ENCODE measurements at regions not wholly inside any gene's neighbourhood (a gene's known extent, or its start where the extent isn't known, plus 50 kb on each side); places are given as distances from the start of the nearest gene placed in this dataset.

DNA sequence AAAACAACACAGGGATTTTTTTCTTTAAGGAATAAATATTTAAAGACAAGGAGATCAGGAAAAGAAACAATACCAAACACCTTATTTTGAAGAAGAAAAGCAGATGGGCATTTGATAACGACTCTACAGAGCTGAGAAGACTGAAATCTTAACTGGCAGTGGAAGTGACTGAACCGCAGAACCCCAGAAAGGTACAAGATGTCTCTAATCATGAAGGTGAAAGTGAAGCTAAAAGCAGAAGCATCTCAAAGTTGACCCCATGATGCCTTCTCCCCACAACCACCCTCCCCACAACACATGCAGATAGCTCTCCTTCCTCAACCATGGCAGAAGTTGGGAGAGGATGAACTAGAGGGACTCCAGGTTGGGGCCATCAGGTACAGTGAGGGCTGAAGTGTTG, 129.6 kb downstream of the ZNF648 start:
- Mint-ChIP-seq H3K4me3 (no peak overlapping the region), H3K27ac (no peak overlapping the region), H3K9me3 (peaks cover 7% of the 10 kb centered on the region; the same call in 1 of the 2 replicates), H3K36me3 (no peaks in the 10 kb centered on the region), H3K4me1 (peaks cover 7% of the 10 kb centered on the region), H3K27me3 (ENCODE audit: low read depth) (no peaks in the 10 kb centered on the region)
- DNase-seq (ENCODE audit: low spot score): no peak
- no peak for ATAC-seq
- ChIA-PET POLR2A (no interaction called here), CTCF (no interaction called here)
- TF ChIP-seq ZNF423 (CRISPR knock-in tag; IDR thresholded peaks at IDR 0.05) (no peak), ZNF317 (CRISPR knock-in tag; IDR thresholded peaks at IDR 0.05; ENCODE audit: borderline replicate concordance, low read depth) (no peak), ZNF263 (CRISPR knock-in tag; IDR thresholded peaks at IDR 0.05; ENCODE audit: low read depth) (no peak), CREM (CRISPR knock-in tag; IDR thresholded peaks at IDR 0.05) (no peak), ZNF232 (CRISPR knock-in tag; IDR thresholded peaks at IDR 0.05) (no peak), ATF1 (CRISPR knock-in tag; IDR thresholded peaks at IDR 0.05) (no peak)
- TF ChIP-seq, protein P1, sequence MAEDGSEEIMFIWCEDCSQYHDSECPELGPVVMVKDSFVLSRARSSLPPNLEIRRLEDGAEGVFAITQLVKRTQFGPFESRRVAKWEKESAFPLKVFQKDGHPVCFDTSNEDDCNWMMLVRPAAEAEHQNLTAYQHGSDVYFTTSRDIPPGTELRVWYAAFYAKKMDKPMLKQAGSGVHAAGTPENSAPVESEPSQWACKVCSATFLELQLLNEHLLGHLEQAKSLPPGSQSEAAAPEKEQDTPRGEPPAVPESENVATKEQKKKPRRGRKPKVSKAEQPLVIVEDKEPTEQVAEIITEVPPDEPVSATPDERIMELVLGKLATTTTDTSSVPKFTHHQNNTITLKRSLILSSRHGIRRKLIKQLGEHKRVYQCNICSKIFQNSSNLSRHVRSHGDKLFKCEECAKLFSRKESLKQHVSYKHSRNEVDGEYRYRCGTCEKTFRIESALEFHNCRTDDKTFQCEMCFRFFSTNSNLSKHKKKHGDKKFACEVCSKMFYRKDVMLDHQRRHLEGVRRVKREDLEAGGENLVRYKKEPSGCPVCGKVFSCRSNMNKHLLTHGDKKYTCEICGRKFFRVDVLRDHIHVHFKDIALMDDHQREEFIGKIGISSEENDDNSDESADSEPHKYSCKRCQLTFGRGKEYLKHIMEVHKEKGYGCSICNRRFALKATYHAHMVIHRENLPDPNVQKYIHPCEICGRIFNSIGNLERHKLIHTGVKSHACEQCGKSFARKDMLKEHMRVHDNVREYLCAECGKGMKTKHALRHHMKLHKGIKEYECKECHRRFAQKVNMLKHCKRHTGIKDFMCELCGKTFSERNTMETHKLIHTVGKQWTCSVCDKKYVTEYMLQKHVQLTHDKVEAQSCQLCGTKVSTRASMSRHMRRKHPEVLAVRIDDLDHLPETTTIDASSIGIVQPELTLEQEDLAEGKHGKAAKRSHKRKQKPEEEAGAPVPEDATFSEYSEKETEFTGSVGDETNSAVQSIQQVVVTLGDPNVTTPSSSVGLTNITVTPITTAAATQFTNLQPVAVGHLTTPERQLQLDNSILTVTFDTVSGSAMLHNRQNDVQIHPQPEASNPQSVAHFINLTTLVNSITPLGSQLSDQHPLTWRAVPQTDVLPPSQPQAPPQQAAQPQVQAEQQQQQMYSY (CRISPR knock-in tag; IDR thresholded peaks at IDR 0.05): no peak
- TF ChIP-seq, protein P2, sequence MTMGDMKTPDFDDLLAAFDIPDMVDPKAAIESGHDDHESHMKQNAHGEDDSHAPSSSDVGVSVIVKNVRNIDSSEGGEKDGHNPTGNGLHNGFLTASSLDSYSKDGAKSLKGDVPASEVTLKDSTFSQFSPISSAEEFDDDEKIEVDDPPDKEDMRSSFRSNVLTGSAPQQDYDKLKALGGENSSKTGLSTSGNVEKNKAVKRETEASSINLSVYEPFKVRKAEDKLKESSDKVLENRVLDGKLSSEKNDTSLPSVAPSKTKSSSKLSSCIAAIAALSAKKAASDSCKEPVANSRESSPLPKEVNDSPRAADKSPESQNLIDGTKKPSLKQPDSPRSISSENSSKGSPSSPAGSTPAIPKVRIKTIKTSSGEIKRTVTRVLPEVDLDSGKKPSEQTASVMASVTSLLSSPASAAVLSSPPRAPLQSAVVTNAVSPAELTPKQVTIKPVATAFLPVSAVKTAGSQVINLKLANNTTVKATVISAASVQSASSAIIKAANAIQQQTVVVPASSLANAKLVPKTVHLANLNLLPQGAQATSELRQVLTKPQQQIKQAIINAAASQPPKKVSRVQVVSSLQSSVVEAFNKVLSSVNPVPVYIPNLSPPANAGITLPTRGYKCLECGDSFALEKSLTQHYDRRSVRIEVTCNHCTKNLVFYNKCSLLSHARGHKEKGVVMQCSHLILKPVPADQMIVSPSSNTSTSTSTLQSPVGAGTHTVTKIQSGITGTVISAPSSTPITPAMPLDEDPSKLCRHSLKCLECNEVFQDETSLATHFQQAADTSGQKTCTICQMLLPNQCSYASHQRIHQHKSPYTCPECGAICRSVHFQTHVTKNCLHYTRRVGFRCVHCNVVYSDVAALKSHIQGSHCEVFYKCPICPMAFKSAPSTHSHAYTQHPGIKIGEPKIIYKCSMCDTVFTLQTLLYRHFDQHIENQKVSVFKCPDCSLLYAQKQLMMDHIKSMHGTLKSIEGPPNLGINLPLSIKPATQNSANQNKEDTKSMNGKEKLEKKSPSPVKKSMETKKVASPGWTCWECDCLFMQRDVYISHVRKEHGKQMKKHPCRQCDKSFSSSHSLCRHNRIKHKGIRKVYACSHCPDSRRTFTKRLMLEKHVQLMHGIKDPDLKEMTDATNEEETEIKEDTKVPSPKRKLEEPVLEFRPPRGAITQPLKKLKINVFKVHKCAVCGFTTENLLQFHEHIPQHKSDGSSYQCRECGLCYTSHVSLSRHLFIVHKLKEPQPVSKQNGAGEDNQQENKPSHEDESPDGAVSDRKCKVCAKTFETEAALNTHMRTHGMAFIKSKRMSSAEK (CRISPR knock-in tag; IDR thresholded peaks at IDR 0.05; ENCODE audit: borderline replicate concordance): no peak
- TF ChIP-seq, protein P3, sequence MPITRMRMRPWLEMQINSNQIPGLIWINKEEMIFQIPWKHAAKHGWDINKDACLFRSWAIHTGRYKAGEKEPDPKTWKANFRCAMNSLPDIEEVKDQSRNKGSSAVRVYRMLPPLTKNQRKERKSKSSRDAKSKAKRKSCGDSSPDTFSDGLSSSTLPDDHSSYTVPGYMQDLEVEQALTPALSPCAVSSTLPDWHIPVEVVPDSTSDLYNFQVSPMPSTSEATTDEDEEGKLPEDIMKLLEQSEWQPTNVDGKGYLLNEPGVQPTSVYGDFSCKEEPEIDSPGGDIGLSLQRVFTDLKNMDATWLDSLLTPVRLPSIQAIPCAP (CRISPR knock-in tag; IDR thresholded peaks at IDR 0.05): no peak

- H3K4me3 Mint-ChIP-seq: no peak overlapping the region
- H3K27ac Mint-ChIP-seq: no peak overlapping the region
- ATAC-seq: no peak
- no peak for DNase-seq (ENCODE audit: low spot score)
- no peaks in the 10 kb centered on the region; the same call in 1 of the 2 replicates for H3K27me3 Mint-ChIP-seq (ENCODE audit: low read depth)
- peaks cover 7% of the 10 kb centered on the region for H3K4me1 Mint-ChIP-seq
- ChIA-PET CTCF (no interaction called here), POLR2A (no interaction called here)
- H3K9me3 Mint-ChIP-seq: peaks cover 7% of the 10 kb centered on the region; the same call in 1 of the 2 replicates
- TF ChIP-seq NR2C2 (CRISPR knock-in tag; IDR thresholded peaks at IDR 0.05) (no peak), SMAD4 (CRISPR knock-in tag; IDR thresholded peaks at IDR 0.05) (no peak), ATF3 (CRISPR knock-in tag; conservative IDR thresholded peaks at IDR 0.05) (no peak), ZNF423 (CRISPR knock-in tag; IDR thresholded peaks at IDR 0.05) (no peak), ZBTB21 (CRISPR knock-in tag; IDR thresholded peaks at IDR 0.05; ENCODE audit: borderline replicate concordance) (no peak), ESRRA (CRISPR knock-in tag; IDR thresholded peaks at IDR 0.05; ENCODE audit: borderline replicate concordance) (no peak)
- TF ChIP-seq, protein P4, sequence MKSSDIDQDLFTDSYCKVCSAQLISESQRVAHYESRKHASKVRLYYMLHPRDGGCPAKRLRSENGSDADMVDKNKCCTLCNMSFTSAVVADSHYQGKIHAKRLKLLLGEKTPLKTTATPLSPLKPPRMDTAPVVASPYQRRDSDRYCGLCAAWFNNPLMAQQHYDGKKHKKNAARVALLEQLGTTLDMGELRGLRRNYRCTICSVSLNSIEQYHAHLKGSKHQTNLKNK (CRISPR knock-in tag; IDR thresholded peaks at IDR 0.05): no peak
- TF ChIP-seq, protein P5, sequence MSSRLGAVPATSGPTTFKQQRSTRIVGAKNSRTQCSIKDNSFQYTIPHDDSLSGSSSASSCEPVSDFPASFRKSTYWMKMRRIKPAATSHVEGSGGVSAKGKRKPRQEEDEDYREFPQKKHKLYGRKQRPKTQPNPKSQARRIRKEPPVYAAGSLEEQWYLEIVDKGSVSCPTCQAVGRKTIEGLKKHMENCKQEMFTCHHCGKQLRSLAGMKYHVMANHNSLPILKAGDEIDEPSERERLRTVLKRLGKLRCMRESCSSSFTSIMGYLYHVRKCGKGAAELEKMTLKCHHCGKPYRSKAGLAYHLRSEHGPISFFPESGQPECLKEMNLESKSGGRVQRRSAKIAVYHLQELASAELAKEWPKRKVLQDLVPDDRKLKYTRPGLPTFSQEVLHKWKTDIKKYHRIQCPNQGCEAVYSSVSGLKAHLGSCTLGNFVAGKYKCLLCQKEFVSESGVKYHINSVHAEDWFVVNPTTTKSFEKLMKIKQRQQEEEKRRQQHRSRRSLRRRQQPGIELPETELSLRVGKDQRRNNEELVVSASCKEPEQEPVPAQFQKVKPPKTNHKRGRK (CRISPR knock-in tag; IDR thresholded peaks at IDR 0.05; ENCODE audit: borderline replicate concordance): no peak
- TF ChIP-seq, protein P6, sequence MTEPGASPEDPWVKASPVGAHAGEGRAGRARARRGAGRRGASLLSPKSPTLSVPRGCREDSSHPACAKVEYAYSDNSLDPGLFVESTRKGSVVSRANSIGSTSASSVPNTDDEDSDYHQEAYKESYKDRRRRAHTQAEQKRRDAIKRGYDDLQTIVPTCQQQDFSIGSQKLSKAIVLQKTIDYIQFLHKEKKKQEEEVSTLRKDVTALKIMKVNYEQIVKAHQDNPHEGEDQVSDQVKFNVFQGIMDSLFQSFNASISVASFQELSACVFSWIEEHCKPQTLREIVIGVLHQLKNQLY (CRISPR knock-in tag; IDR thresholded peaks at IDR 0.05): no peak
- H3K36me3 Mint-ChIP-seq: no peaks in the 10 kb centered on the region
Measured at GRCh38 chr1:181930187-181930586, 131.3 kb downstream of the ZNF648 start.

Measured in WTC11 (cell line).